Neural cell (in vitro differentiated cells): ENCODE measurements at regions not wholly inside any gene's neighbourhood (a gene's known extent, or its start where the extent isn't known, plus 50 kb on each side); places are given as distances from the start of the nearest gene placed in this dataset.

Experiments used
- H2AFZ ChIP-seq: fragments of 200-600, 300-800 bp; sonication (generic), shearing (Covaris generic); 2 replicates; pipeline ENCODE4 v1.6.0; 2014; ENCODE audit warnings: low read depth, mild to moderate bottlenecking, antibody characterized with exemption, low read length, moderate library complexity
- H3F3A ChIP-seq: fragments of 200-600 bp; shearing (Covaris generic); 2 replicates; pipeline ENCODE4 v1.6.1; 2016; ENCODE audit warnings: mild to moderate bottlenecking, moderate library complexity, mixed read lengths, antibody characterized with exemption, low read length; ENCODE audit not compliant: insufficient read depth, poor library complexity, severe bottlenecking
- H3K27ac ChIP-seq: fragments of 200-600, 300-800 bp; sonication (generic), shearing (Covaris generic); 2 replicates; pipeline ENCODE4 v1.5.1; 2014; ENCODE audit warnings: mild to moderate bottlenecking, low read length, moderate library complexity
- H3K27me3 ChIP-seq: fragments of 300-800, 200-600 bp; sonication (generic), shearing (Covaris generic); 2 replicates; pipeline ENCODE4 v1.6.0; 2014; ENCODE audit warnings: mild to moderate bottlenecking, low read depth, low read length, moderate library complexity; ENCODE audit not compliant: insufficient read depth
- H3K36me3 ChIP-seq: fragments of 300-800, 200-600 bp; sonication (generic), shearing (Covaris generic); 2 replicates; pipeline ENCODE4 v1.5.1; 2014; ENCODE audit warnings: mild to moderate bottlenecking, antibody characterized with exemption, low read length, moderate library complexity; ENCODE audit not compliant: insufficient read depth
- H3K4me2 ChIP-seq: fragments of 300-800, 200-600 bp; sonication (generic), shearing (Covaris generic); 2 replicates; pipeline ENCODE4 v1.6.0; 2014; ENCODE audit warnings: mild to moderate bottlenecking, low read length
- H3K4me3 ChIP-seq: fragments of 300-800, 200-600 bp; sonication (generic), shearing (Covaris generic); 2 replicates; pipeline ENCODE4 v1.5.1; 2014; ENCODE audit warnings: mild to moderate bottlenecking, low read length, moderate library complexity
- H3K79me2 ChIP-seq: fragments of 200-600 bp; shearing (Covaris generic); replicated peaks from 2 replicates; pipeline ENCODE4 v1.6.0; 2014; ENCODE audit warnings: mild to moderate bottlenecking, low read length, moderate library complexity; ENCODE audit not compliant: insufficient read depth
- H3K9ac ChIP-seq: fragments of 300-800, 200-600 bp; sonication (generic), shearing (Covaris generic); 2 replicates; pipeline ENCODE4 v1.6.1; 2016; ENCODE audit warnings: mild to moderate bottlenecking, low read length, mixed read lengths
- H3K9me2 ChIP-seq: fragments of 200-600 bp; shearing (Covaris generic); 2 replicates; pipeline ENCODE4 v1.6.1; 2016; ENCODE audit warnings: mild to moderate bottlenecking, low read length, mixed read lengths; ENCODE audit not compliant: insufficient read depth
- H3K9me3 ChIP-seq: fragments of 200-600, 300-800 bp; sonication (generic), shearing (Covaris generic); 2 replicates; pipeline ENCODE4 v1.6.1; 2016; ENCODE audit warnings: mild to moderate bottlenecking, mixed run types, low read length, moderate library complexity, mixed read lengths
- H4K20me1 ChIP-seq: fragments of 200-600 bp; shearing (Covaris generic); 2 replicates; pipeline ENCODE4 v1.6.1; 2016; ENCODE audit warnings: mild to moderate bottlenecking, mixed run types; ENCODE audit not compliant: insufficient read depth
- CTCF ChIP-seq: fragments of 450-650 bp; IDR thresholded peaks from 2 replicates; pipeline ENCODE4 v1.5.1; 2014; ENCODE audit warnings: antibody characterized with exemption, mild to moderate bottlenecking, moderate library complexity; ENCODE audit not compliant: poor library complexity, severe bottlenecking
- EP300 ChIP-seq: fragments of 450-650 bp; conservative IDR thresholded peaks from 2 replicates; pipeline ENCODE4 v1.6.1; 2014; ENCODE audit warnings: antibody characterized with exemption, mild to moderate bottlenecking, moderate library complexity; ENCODE audit not compliant: poor library complexity, severe bottlenecking
- EZH2 ChIP-seq: fragments of 200-600, 300-800 bp; shearing (Covaris generic), sonication (generic); IDR thresholded peaks from 2 replicates; pipeline ENCODE4 v1.6.1; 2014; ENCODE audit warnings: antibody characterized with exemption, low read length, borderline replicate concordance, mild to moderate bottlenecking; ENCODE audit not compliant: insufficient read depth, poor library complexity, severe bottlenecking
- MXI1 ChIP-seq: fragments of 450-650 bp; conservative IDR thresholded peaks from 2 replicates; pipeline ENCODE4 v1.6.1; 2014; ENCODE audit warnings: antibody characterized with exemption, mild to moderate bottlenecking; ENCODE audit not compliant: poor library complexity, severe bottlenecking
- POLR2AphosphoS5 ChIP-seq: IDR thresholded peaks from 2 replicates; pipeline ENCODE4 v1.6.1; 2012
- RAD21 ChIP-seq: fragments of 450-650 bp; conservative IDR thresholded peaks from 2 replicates; pipeline ENCODE4 v1.6.1; 2014; ENCODE audit warnings: antibody characterized with exemption, mild to moderate bottlenecking, moderate library complexity
- REST ChIP-seq: IDR thresholded peaks from 2 replicates; pipeline ENCODE4 v1.6.1; 2012; ENCODE audit warnings: borderline replicate concordance
- SMC3 ChIP-seq: fragments of 450-650 bp; conservative IDR thresholded peaks from 2 replicates; pipeline ENCODE4 v1.6.1; 2014; ENCODE audit warnings: antibody characterized with exemption, mild to moderate bottlenecking, moderate library complexity; ENCODE audit not compliant: poor library complexity
- TAF1 ChIP-seq: IDR thresholded peaks from 2 replicates; pipeline ENCODE4 v1.6.1; 2012; ENCODE audit warnings: low read depth

GRCh38 chr4:128711361-128711760 lies 98.1 kb upstream of the JADE1 start:
- H2AFZ ChIP-seq = no peak overlapping the region
- no peaks in the 10 kb centered on the region for H3F3A ChIP-seq
- H4K20me1 ChIP-seq = no peaks in the 10 kb centered on the region
- no peaks in the 10 kb centered on the region for H3K9me2 ChIP-seq
- TF ChIP-seq CTCF (no peak), EP300 (no peak), RAD21 (no peak), EZH2 (no peak), SMC3 (no peak), TAF1 (no peak), MXI1 (no peak), REST (no peak), POLR2AphosphoS5 (no peak)
- H3K27me3 ChIP-seq = no peaks in the 10 kb centered on the region
- H3K9ac ChIP-seq = no peak overlapping the region
- H3K4me2 ChIP-seq = no peak overlapping the region
- H3K36me3 ChIP-seq = no peaks in the 10 kb centered on the region
- no peak overlapping the region for H3K4me3 ChIP-seq
- no peaks in the 10 kb centered on the region for H3K79me2 ChIP-seq
- no peaks in the 10 kb centered on the region for H3K9me3 ChIP-seq
- H3K27ac ChIP-seq = no peak overlapping the region

GRCh38 chr4:128709268-128709667 lies 100.2 kb upstream of the JADE1 start:
- no peaks in the 10 kb centered on the region for H3K36me3 ChIP-seq
- no peak overlapping the region for H3K4me3 ChIP-seq
- no peaks in the 10 kb centered on the region for H3K27me3 ChIP-seq
- no peak overlapping the region for H3K9ac ChIP-seq
- H3F3A ChIP-seq = no peaks in the 10 kb centered on the region
- H2AFZ ChIP-seq = no peak overlapping the region
- no peaks in the 10 kb centered on the region for H3K79me2 ChIP-seq
- H4K20me1 ChIP-seq = no peaks in the 10 kb centered on the region
- H3K9me3 ChIP-seq = no peaks in the 10 kb centered on the region
- TF ChIP-seq EZH2 (no peak), TAF1 (no peak), CTCF (no peak), POLR2AphosphoS5 (no peak), EP300 (no peak), REST (no peak), SMC3 (no peak), MXI1 (no peak), RAD21 (no peak)
- H3K27ac ChIP-seq = no peak overlapping the region
- H3K9me2 ChIP-seq = no peaks in the 10 kb centered on the region
- no peak overlapping the region for H3K4me2 ChIP-seq
